ENCODE measurements at regions not wholly inside any gene's neighbourhood (a gene's known extent, or its start where the extent isn't known, plus 50 kb on each side); places are given as distances from the start of the nearest gene placed in this dataset.

DNA sequence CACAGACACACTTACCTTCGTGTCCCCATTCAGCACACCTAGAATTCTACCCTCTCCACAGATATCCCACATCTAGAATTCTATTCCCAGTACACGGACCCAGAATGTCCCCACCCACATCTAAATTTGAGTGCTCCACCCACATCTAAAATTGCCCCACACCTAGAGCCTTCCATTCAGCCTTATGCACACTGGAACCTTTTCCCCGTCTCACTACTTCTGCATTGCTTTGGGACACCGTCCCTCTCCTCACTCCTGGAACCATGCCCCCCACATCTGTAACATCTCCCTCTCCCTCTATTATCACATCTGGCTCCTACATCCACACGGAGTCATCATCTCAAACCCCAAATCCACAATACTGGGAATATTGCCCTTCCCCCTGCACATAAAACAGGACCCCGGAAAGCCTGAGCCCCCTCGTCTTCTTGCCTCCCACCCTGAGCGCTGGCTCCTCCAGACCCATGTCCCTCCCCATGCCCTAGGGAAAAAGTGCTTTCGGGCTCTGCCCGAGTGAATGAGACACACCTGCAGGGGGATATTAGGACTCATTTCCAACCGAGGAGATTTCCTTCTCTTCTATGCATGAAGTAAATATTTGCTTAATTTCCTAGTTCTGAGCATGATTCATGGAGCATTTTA is 125.8 kb upstream of the UNC5B start:
- TF ChIP-seq POLR2A (IDR thresholded peaks at IDR 0.05) = no peak
- TF ChIP-seq, protein P1, sequence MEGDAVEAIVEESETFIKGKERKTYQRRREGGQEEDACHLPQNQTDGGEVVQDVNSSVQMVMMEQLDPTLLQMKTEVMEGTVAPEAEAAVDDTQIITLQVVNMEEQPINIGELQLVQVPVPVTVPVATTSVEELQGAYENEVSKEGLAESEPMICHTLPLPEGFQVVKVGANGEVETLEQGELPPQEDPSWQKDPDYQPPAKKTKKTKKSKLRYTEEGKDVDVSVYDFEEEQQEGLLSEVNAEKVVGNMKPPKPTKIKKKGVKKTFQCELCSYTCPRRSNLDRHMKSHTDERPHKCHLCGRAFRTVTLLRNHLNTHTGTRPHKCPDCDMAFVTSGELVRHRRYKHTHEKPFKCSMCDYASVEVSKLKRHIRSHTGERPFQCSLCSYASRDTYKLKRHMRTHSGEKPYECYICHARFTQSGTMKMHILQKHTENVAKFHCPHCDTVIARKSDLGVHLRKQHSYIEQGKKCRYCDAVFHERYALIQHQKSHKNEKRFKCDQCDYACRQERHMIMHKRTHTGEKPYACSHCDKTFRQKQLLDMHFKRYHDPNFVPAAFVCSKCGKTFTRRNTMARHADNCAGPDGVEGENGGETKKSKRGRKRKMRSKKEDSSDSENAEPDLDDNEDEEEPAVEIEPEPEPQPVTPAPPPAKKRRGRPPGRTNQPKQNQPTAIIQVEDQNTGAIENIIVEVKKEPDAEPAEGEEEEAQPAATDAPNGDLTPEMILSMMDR (IDR thresholded peaks at IDR 0.05) = no peak
- TF ChIP-seq POLR2AphosphoS5 (IDR thresholded peaks at IDR 0.05) = no peak

Measured in upper lobe of left lung (tissue), 4 donors.